Dendritic cell treated with granulocyte-macrophage colony-stimulating factor and Interleukin-4, amounts not matched to agents 40 ng/mL and 50 ng/mL, for 4 days (primary cell): ENCODE measurements at regions not wholly inside any gene's neighbourhood (a gene's known extent, or its start where the extent isn't known, plus 50 kb on each side); places are given as distances from the start of the nearest gene placed in this dataset.

Experiments
- H3K27ac Mint-ChIP-seq: one replicate; pipeline ENCODE4 v1.8.0; 2022; ENCODE audit warnings: mild to moderate bottlenecking, mixed read lengths
- H3K27me3 Mint-ChIP-seq: one replicate; pipeline ENCODE4 v1.8.0; 2022; ENCODE audit warnings: mild to moderate bottlenecking, mixed read lengths
- H3K36me3 Mint-ChIP-seq: one replicate; pipeline ENCODE4 v1.8.0; 2022; ENCODE audit warnings: low read depth, mixed read lengths
- H3K4me1 Mint-ChIP-seq: one replicate; pipeline ENCODE4 v1.8.0; 2022; ENCODE audit warnings: low read depth, mixed read lengths
- H3K4me3 Mint-ChIP-seq: one replicate; pipeline ENCODE4 v1.8.0; 2022; ENCODE audit warnings: mild to moderate bottlenecking, moderate library complexity, mixed read lengths
- H3K9me3 Mint-ChIP-seq: one replicate; pipeline ENCODE4 v1.8.0; 2022; ENCODE audit warnings: mixed read lengths
- intact Hi-C: fragments of 100-400 bp; cut with micrococcal nuclease; formaldehyde crosslinking; loops from one replicate; pipeline ENCODE4 v1.15.0; 2022

DNA sequence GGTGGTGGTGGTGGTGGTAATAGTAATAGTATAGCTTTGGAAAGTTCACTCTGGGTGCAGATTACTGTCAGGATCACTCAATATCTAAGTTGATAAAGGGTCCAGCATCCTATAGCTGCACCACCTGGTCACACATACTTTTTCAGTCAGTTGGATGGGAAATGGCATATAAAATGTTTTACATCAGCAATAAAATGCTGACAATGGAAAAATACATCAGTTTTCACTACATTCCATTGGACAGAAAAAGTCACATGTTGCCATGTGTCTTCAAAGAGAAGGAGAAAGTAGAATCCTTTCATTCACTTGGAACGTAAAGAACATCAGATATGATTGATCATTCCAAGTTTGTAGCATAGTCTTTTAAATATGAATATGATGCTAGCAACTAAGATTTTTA is 481.4 kb downstream of the SLITRK6 start:
- no peaks in the 10 kb centered on the region for H3K27me3 Mint-ChIP-seq
- no peak overlapping the region for H3K4me3 Mint-ChIP-seq
- no peaks in the 10 kb centered on the region for H3K36me3 Mint-ChIP-seq
- no peaks in the 10 kb centered on the region for H3K9me3 Mint-ChIP-seq
- no peak overlapping the region for H3K27ac Mint-ChIP-seq
- intact Hi-C loops: no loop called here
- no peaks in the 10 kb centered on the region for H3K4me1 Mint-ChIP-seq

- Mint-ChIP-seq H3K27me3 (no peaks in the 10 kb centered on the region), H3K9me3 (no peaks in the 10 kb centered on the region), H3K4me1 (no peaks in the 10 kb centered on the region), H3K27ac (no peak overlapping the region), H3K36me3 (no peaks in the 10 kb centered on the region), H3K4me3 (no peak overlapping the region)
- intact Hi-C loops: no loop called here
Measured at GRCh38 chr13:85316506-85317025, 482.7 kb downstream of the SLITRK6 start.

GRCh38 chr13:85314686-85315085 is 484.5 kb downstream of the SLITRK6 start:
- H3K9me3 Mint-ChIP-seq: no peaks in the 10 kb centered on the region
- H3K4me1 Mint-ChIP-seq: no peaks in the 10 kb centered on the region
- intact Hi-C loops: no loop called here

DNA sequence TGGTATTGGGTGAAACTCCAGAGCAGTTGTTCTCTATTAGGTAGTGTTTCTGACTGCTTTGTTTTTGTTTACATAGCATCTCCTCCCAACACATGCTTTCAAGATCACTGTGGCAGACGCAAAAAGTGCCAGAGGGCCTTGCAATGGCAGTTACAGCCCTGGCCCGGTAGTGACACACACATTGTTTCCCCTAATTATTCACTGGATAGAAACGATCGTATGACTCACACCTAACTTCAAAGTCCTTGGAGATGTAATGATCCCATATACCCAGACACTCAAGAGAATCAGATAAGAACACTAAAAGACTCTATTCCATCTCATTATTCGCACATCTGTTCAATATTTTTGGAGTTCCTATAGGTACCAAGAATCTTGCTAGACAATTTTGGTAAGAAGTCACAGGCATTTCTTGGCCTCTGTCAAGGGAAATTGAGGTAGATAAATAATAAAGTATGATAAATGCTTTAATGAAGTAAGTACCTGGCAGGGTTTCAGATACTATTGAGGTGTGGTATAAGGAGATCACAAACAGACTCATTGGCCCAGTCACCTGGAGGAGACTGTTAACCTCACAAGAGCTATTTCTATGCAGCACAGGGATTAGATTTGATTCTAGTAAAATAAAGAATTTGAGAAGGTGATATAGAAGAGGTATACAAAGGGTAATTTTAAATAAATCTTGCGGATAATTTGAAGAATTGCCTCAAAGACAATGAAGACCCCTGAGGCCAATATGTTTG is 485.3 kb downstream of the SLITRK6 start:
- Mint-ChIP-seq H3K4me1 (no peaks in the 10 kb centered on the region), H3K27ac (no peak overlapping the region), H3K36me3 (no peaks in the 10 kb centered on the region), H3K4me3 (no peak overlapping the region), H3K27me3 (no peaks in the 10 kb centered on the region), H3K9me3 (no peaks in the 10 kb centered on the region)
- intact Hi-C loops: no loop called here

More at GRCh38 chr13:85314686-85315085, 484.5 kb downstream of the SLITRK6 start:
- Mint-ChIP-seq H3K27ac (no peak overlapping the region), H3K36me3 (no peaks in the 10 kb centered on the region), H3K4me3 (no peak overlapping the region), H3K27me3 (no peaks in the 10 kb centered on the region)

DNA sequence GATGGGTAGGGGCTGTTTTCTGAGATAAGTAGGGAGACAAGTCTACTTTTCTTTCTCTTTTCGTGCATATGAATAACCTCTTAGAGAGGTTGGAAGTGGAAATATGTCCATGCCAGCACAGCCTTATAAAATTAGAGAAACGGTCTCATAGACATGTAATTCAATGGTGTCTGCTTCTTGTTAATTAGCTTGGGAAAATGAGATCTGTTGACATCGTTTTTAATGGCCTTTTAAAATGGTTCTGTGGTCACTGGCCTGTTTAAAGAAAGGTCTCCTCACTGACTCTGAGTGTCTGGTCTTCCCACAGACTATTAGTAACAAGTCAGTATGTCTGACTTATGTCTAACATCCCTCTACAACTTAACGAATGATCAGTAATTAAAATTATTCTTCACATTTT is 487.1 kb downstream of the SLITRK6 start:
- H3K27me3 Mint-ChIP-seq: no peaks in the 10 kb centered on the region
- no peaks in the 10 kb centered on the region for H3K9me3 Mint-ChIP-seq
- no peaks in the 10 kb centered on the region for H3K4me1 Mint-ChIP-seq
- H3K4me3 Mint-ChIP-seq: no peak overlapping the region
- H3K27ac Mint-ChIP-seq: no peak overlapping the region
- H3K36me3 Mint-ChIP-seq: no peaks in the 10 kb centered on the region
- intact Hi-C loops: no loop called here

DNA sequence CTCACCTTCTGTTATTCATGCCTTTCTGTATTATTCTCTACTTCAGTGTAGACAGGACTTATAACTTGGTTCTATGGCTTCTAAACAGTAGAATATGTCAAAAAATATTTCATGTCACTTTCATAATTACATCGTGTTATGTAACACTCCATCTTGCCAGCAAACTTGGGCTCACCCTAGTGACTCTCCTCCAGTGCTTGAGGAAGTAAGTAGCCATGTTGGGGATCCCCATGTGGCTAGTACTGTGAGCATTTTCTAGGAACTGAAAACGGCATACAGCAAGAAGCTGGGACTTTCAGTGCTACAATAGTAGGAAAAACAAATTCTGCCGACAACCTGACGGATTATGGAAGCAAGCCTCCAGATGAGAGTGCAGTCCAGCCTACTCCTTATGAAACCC is 495.6 kb downstream of the SLITRK6 start:
- H3K4me3 Mint-ChIP-seq: no peak overlapping the region
- no peaks in the 10 kb centered on the region for H3K36me3 Mint-ChIP-seq
- no peaks in the 10 kb centered on the region for H3K27me3 Mint-ChIP-seq
- no peaks in the 10 kb centered on the region for H3K4me1 Mint-ChIP-seq
- H3K27ac Mint-ChIP-seq: no peak overlapping the region
- no peaks in the 10 kb centered on the region for H3K9me3 Mint-ChIP-seq
- intact Hi-C loops: no loop called here

DNA sequence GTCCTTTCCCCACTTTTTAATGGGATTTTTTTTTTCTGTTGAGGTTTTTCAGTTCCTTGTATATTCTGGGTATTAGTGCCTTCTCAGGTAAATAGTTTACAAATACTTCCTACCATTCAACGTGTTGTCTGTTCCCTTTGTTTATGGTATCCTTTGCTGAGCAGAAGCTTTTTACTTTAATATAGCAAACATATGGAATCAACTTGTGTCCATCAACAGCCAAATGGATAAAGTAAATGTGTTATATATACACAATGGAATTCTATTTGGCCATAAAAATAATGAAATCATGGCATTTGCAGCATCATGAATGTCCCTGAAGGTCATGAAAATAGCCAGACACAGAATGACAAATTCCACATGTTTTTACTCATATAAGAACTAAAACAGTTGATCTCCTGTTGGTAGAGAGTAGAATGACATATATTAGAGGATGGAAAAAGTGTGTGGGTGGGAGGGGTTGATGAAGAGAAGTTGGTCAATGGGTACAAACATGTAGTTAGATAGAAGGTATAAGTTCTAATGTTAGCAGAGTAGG is 500.8 kb downstream of the SLITRK6 start:
- Mint-ChIP-seq H3K27me3 (no peaks in the 10 kb centered on the region), H3K4me3 (no peak overlapping the region), H3K4me1 (no peaks in the 10 kb centered on the region), H3K27ac (no peak overlapping the region), H3K36me3 (no peaks in the 10 kb centered on the region), H3K9me3 (no peaks in the 10 kb centered on the region)
- intact Hi-C loops: no loop called here

- Mint-ChIP-seq H3K4me1 (no peaks in the 10 kb centered on the region), H3K27me3 (no peaks in the 10 kb centered on the region), H3K9me3 (peaks cover 17% of the 10 kb centered on the region), H3K27ac (no peak overlapping the region), H3K4me3 (no peak overlapping the region), H3K36me3 (no peaks in the 10 kb centered on the region)
- intact Hi-C loops: no loop called here
Measured at GRCh38 chr13:85288698-85289097, 510.5 kb downstream of the SLITRK6 start.

DNA sequence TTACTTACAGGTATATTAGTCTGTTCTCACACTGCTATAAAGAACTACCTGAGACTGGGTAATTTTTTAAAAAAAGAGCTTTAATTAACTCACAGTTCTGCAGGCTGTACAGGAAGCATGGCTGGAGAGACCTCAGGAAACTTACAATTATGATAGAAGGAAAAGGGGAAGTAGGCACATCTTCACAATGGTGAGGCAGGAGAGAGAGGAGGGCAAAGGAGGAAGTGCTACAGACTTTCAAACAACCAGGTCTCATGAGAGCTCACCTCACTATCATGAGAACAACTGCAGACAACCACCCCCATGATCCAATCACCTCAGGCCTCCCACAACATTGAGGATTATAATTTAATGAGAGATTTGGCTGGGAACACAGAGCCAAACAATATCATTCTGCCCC is 511.7 kb downstream of the SLITRK6 start:
- intact Hi-C loops: no loop called here
- peaks cover 17% of the 10 kb centered on the region for H3K9me3 Mint-ChIP-seq
- H3K4me1 Mint-ChIP-seq: no peaks in the 10 kb centered on the region
- no peak overlapping the region for H3K4me3 Mint-ChIP-seq
- no peaks in the 10 kb centered on the region for H3K27me3 Mint-ChIP-seq
- H3K36me3 Mint-ChIP-seq: no peaks in the 10 kb centered on the region
- no peak overlapping the region for H3K27ac Mint-ChIP-seq

DNA sequence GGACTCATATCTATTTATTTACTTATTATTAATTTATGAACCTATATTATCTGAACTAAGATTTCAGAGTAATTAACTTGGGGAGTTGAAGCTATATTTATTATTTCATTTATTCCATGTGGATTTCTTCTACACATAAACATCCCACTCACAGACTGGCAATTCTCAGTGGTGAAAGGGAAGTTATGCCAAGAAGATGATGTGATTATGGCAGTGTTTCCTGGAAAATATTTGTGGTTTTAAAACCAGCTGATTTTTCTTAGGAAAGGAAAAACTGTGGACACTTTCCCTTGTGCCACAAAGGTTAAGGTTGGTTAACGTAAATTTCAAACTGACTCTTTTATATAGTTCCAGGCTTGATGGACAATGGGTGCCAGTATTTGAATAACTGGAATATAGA is 513.1 kb downstream of the SLITRK6 start:
- H3K27me3 Mint-ChIP-seq: no peaks in the 10 kb centered on the region
- peaks cover 17% of the 10 kb centered on the region for H3K9me3 Mint-ChIP-seq
- no peaks in the 10 kb centered on the region for H3K4me1 Mint-ChIP-seq
- intact Hi-C loops: no loop called here
- H3K4me3 Mint-ChIP-seq: no peak overlapping the region
- H3K27ac Mint-ChIP-seq: no peak overlapping the region
- no peaks in the 10 kb centered on the region for H3K36me3 Mint-ChIP-seq

GRCh38 chr13:85284349-85284748 is 514.9 kb downstream of the SLITRK6 start:
- H3K27ac Mint-ChIP-seq: no peak overlapping the region
- intact Hi-C loops: no loop called here
- no peak overlapping the region for H3K4me3 Mint-ChIP-seq
- no peaks in the 10 kb centered on the region for H3K36me3 Mint-ChIP-seq
- H3K4me1 Mint-ChIP-seq: no peaks in the 10 kb centered on the region
- no peaks in the 10 kb centered on the region for H3K27me3 Mint-ChIP-seq
- H3K9me3 Mint-ChIP-seq: peaks cover 15% of the 10 kb centered on the region

DNA sequence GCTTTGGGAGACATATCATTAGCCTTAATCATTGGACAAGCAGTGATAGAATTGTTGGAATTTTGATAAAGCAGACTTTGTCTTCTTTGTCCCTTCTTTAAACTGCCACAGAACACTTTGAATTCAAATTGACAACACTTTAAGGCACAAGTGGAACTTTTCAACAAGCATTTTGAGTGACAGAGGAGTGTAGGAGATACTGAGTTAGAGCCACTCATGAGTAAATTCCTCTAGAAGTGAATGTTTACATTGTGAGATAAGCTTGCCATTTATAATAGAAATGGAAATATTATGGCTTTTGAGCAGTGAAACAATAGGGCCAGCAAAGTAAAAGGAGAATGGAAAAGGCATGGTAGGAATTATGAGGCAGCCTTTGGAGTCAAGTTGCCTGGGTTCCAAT is 515.8 kb downstream of the SLITRK6 start:
- Mint-ChIP-seq H3K36me3 (no peaks in the 10 kb centered on the region), H3K27ac (no peak overlapping the region), H3K4me1 (no peaks in the 10 kb centered on the region), H3K27me3 (no peaks in the 10 kb centered on the region), H3K9me3 (peaks cover 6% of the 10 kb centered on the region), H3K4me3 (no peak overlapping the region)
- intact Hi-C loops: no loop called here

DNA sequence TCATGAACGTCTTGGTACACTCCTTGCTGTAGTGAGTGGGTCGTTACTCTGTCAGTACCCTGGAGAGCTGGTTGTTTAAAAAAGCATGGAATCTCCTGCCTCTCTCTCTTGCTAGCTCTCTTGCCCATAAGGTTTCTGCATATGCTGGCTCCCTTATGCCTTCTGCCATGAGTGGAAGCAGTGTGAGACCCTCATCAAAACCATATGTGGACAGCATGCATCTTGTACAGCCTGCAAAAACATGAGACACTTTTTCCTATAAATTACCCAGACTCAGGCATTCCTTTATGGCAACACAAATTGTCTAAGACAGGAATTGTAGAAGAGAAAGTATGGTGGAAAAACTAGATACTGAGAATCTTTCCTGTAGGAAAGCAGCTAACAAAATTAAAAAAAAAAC is 516.3 kb downstream of the SLITRK6 start:
- no peak overlapping the region for H3K4me3 Mint-ChIP-seq
- no peaks in the 10 kb centered on the region for H3K4me1 Mint-ChIP-seq
- H3K9me3 Mint-ChIP-seq: peaks cover 1% of the 10 kb centered on the region
- no peaks in the 10 kb centered on the region for H3K27me3 Mint-ChIP-seq
- no peak overlapping the region for H3K27ac Mint-ChIP-seq
- intact Hi-C loops: no loop called here
- H3K36me3 Mint-ChIP-seq: no peaks in the 10 kb centered on the region

DNA sequence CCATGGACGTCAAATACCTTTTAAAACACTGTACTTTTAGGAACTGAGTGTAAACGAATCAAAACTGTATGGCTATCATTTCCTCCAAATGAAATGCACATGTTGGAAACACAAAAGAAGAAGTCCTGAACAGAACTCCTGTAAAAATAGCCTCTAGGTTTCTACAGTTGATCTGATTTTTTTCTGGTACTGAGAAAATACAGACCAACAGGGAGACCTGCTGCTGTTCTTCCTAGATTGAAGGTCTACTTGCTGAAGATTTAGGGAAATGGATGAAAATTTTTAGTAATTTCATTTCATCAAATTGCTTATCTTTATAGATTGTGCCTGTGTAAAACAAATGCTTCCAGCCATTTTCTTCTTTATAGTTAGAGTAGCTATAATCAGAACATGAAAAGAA is 520.4 kb downstream of the SLITRK6 start:
- Mint-ChIP-seq H3K36me3 (no peaks in the 10 kb centered on the region), H3K9me3 (no peaks in the 10 kb centered on the region), H3K4me1 (no peaks in the 10 kb centered on the region), H3K4me3 (no peak overlapping the region), H3K27ac (no peak overlapping the region), H3K27me3 (no peaks in the 10 kb centered on the region)
- intact Hi-C loops: no loop called here

- no peaks in the 10 kb centered on the region for H3K36me3 Mint-ChIP-seq
- no peaks in the 10 kb centered on the region for H3K27me3 Mint-ChIP-seq
- no peaks in the 10 kb centered on the region for H3K4me1 Mint-ChIP-seq
- no peak overlapping the region for H3K27ac Mint-ChIP-seq
- intact Hi-C loops: no loop called here
- H3K9me3 Mint-ChIP-seq: peaks cover 2% of the 10 kb centered on the region
- H3K4me3 Mint-ChIP-seq: no peak overlapping the region
Measured at GRCh38 chr13:85277748-85278147, 521.5 kb downstream of the SLITRK6 start.
